ENCODE measurements at regions not wholly inside any gene's neighbourhood (a gene's known extent, or its start where the extent isn't known, plus 50 kb on each side); places are given as distances from the start of the nearest gene placed in this dataset.

DNA sequence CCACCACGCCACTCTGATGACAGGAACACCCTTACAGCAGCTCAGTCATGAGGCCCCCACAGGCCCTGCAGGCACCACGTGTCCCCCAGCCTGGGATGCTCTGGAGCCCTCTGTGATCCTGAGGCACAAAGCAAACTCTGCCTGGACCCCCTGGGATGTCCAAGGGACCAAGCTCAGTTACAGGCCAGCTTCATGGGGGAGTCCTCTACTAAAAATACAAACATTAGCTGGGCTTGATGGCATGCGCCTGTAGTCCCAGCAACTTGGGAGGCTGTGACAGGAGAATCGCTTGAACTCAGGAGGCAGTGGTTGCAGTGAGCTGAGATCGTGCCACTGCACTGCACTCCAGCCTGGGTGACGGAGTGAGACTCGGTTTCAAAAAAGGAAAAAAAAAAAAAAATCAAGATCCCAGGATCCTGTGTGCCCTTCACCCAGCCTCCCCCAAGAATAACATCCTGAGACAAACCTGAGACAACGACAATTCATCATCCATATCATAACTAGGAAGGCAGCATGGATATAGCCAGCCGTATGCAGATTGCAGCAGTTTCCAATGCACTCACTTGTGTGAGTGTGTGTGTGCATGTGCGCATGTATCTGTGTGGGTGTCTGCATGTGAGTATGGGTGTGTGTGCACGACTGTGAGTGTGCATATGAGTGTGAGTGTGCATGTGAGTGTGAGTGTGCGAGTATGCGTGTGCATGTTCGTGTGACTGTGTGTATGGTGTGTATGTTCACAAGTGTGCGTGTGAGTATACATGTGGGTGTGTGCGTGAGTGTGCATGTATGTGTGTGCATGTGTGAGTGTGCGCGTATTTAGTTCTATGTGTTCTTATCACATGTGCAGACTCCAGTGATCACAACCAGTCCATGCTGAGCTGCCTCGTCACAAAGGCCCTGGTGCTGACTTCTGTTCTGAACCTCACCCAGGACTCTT, 52.1 kb downstream of the NCOR2 start:
- TF ChIP-seq POLR2A (IDR thresholded peaks at IDR 0.05; ENCODE audit: low read depth, low read length) (no peak), CHD1 (IDR thresholded peaks at IDR 0.05; ENCODE audit: low read depth, low read length) (no peak), FOS (IDR thresholded peaks at IDR 0.05; ENCODE audit: low read depth, low read length) (no peak), SMC3 (IDR thresholded peaks at IDR 0.05; ENCODE audit: low read depth, low read length) (no peak), MXI1 (IDR thresholded peaks at IDR 0.05; ENCODE audit: borderline replicate concordance, low read depth, low read length) (no peak), CEBPB (IDR thresholded peaks at IDR 0.05; ENCODE audit: low read depth, low read length) (no peak), RAD21 (IDR thresholded peaks at IDR 0.05; ENCODE audit: low read length) (no peak)
- TF ChIP-seq, protein P1, sequence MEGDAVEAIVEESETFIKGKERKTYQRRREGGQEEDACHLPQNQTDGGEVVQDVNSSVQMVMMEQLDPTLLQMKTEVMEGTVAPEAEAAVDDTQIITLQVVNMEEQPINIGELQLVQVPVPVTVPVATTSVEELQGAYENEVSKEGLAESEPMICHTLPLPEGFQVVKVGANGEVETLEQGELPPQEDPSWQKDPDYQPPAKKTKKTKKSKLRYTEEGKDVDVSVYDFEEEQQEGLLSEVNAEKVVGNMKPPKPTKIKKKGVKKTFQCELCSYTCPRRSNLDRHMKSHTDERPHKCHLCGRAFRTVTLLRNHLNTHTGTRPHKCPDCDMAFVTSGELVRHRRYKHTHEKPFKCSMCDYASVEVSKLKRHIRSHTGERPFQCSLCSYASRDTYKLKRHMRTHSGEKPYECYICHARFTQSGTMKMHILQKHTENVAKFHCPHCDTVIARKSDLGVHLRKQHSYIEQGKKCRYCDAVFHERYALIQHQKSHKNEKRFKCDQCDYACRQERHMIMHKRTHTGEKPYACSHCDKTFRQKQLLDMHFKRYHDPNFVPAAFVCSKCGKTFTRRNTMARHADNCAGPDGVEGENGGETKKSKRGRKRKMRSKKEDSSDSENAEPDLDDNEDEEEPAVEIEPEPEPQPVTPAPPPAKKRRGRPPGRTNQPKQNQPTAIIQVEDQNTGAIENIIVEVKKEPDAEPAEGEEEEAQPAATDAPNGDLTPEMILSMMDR (conservative IDR thresholded peaks at IDR 0.05; ENCODE audit: low read depth, low read length) = no peak
- TF ChIP-seq, protein P2, sequence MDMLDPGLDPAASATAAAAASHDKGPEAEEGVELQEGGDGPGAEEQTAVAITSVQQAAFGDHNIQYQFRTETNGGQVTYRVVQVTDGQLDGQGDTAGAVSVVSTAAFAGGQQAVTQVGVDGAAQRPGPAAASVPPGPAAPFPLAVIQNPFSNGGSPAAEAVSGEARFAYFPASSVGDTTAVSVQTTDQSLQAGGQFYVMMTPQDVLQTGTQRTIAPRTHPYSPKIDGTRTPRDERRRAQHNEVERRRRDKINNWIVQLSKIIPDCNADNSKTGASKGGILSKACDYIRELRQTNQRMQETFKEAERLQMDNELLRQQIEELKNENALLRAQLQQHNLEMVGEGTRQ (IDR thresholded peaks at IDR 0.05; ENCODE audit: low read depth, low read length) = no peak

Measured in IMR-90 (cell line).